BJ (cell line): ENCODE measurements at regions not wholly inside any gene's neighbourhood (a gene's known extent, or its start where the extent isn't known, plus 50 kb on each side); places are given as distances from the start of the nearest gene placed in this dataset.

Source experiments
- CTCF ChIA-PET: fragments of 350-600 bp; formaldehyde crosslinking; extraction: SDS; loops from one replicate; lab custom pipeline; 2021; ENCODE audit warnings: antibody characterized with exemption, inconsistent platforms; lab: Yijun Ruan, JAX
- POLR2A ChIA-PET: fragments of 300-600 bp; sonication (Branson Sonifier 250); formaldehyde crosslinking; extraction: SDS; loops from one replicate; lab custom pipeline; 2021; ENCODE audit warnings: antibody characterized with exemption; lab: Charles Lee
- DNase-seq: peaks from one replicate; pipeline ENCODE4 v3.0.0-alpha.2; 2011; ENCODE audit warnings: low read depth
- H3K27me3 ChIP-seq: 2 replicates; pipeline ENCODE4 v1.6.0; 2011; ENCODE audit warnings: low read length; ENCODE audit not compliant: control insufficient read depth, insufficient read depth
- H3K36me3 ChIP-seq: 2 replicates; pipeline ENCODE4 v1.5.1; 2011; ENCODE audit warnings: low read length; ENCODE audit not compliant: control insufficient read depth, insufficient read depth
- H3K4me3 ChIP-seq: 2 replicates; pipeline ENCODE4 v1.5.1; 2011; ENCODE audit warnings: low read depth, mild to moderate bottlenecking, control low read depth, low read length
- TF ChIP-seq, protein P1 (sequence below): IDR thresholded peaks from 2 replicates; pipeline ENCODE4 v1.5.1; 2011; ENCODE audit warnings: low read depth, mild to moderate bottlenecking, control low read depth, inconsistent platforms, low read length, moderate library complexity; ENCODE audit not compliant: insufficient read depth

DNA sequence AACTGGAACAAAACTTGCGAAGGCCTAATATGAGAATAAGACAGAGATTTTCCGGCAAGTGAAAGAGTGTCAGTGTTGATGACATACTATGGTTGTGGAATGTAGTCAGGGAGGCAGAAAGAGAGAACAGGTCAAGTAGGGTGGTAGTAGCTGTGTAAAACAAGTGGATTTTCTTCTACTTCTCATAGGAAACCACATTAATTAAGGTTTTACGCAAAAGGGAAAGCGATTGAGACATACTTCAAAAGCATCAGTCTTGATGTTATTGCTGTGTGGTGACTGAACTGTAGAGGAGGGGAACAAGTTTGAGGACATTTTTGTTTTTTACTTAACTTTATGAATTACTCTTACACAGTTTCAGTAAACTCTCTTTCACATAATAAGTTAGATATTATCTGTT is 186.0 kb upstream of the CNTN5 start:
- TF ChIP-seq, protein P1, sequence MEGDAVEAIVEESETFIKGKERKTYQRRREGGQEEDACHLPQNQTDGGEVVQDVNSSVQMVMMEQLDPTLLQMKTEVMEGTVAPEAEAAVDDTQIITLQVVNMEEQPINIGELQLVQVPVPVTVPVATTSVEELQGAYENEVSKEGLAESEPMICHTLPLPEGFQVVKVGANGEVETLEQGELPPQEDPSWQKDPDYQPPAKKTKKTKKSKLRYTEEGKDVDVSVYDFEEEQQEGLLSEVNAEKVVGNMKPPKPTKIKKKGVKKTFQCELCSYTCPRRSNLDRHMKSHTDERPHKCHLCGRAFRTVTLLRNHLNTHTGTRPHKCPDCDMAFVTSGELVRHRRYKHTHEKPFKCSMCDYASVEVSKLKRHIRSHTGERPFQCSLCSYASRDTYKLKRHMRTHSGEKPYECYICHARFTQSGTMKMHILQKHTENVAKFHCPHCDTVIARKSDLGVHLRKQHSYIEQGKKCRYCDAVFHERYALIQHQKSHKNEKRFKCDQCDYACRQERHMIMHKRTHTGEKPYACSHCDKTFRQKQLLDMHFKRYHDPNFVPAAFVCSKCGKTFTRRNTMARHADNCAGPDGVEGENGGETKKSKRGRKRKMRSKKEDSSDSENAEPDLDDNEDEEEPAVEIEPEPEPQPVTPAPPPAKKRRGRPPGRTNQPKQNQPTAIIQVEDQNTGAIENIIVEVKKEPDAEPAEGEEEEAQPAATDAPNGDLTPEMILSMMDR = no peak
- CTCF ChIA-PET = no interaction called here

DNA sequence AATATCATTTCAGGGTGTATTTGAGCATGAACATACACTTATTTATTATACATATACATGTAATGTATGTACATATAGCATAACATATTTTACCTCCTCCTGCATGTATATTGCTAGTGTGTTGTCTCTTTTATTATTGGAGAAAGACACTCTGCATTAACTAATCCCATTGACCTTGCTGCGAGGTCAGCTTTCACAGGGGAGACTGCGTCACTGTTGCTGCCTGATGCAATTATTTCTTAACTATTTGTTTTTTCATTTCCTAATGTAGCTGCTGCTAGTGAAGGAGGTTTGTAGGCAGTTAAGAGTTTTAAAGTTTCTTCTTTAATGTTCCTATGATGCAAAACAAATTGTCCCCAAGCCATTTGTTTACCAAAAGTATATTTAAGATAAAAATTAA is 185.4 kb upstream of the CNTN5 start:
- H3K27me3 ChIP-seq = no peaks in the 10 kb centered on the region
- ChIA-PET POLR2A (no interaction called here), CTCF (no interaction called here)
- TF ChIP-seq, protein P1 = no peak
- DNase-seq = no peak
- no peaks in the 10 kb centered on the region for H3K36me3 ChIP-seq
- no peak overlapping the region for H3K4me3 ChIP-seq

More for the DNA sequence above, 186.0 kb upstream of the CNTN5 start:
- Histone ChIP-seq H3K27me3 (no peaks in the 10 kb centered on the region), H3K36me3 (no peaks in the 10 kb centered on the region), H3K4me3 (no peak overlapping the region)
- DNase-seq = no peak
- POLR2A ChIA-PET = no interaction called here

DNA sequence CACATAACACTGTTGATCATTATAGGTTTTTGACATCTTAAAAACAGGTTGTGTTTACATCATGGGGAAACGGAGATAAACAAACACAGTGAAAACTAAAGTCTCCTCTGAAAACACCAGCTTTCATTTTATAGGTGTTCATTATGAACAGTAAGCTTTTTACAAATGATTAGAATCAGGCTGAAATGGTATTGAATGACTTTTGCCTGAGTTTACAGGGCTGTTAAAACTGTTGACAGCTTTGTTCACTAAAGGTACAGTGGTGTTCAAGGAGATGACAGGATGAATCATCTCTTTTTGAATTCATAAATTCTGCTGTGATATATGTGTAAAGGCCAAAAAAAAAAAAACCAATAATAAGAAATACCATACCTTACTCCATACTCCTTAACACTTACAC is 184.6 kb upstream of the CNTN5 start:
- Histone ChIP-seq H3K27me3 (no peaks in the 10 kb centered on the region), H3K36me3 (no peaks in the 10 kb centered on the region), H3K4me3 (no peak overlapping the region)
- ChIA-PET POLR2A (no interaction called here), CTCF (no interaction called here)
- TF ChIP-seq, protein P1 = no peak
- DNase-seq = no peak

DNA sequence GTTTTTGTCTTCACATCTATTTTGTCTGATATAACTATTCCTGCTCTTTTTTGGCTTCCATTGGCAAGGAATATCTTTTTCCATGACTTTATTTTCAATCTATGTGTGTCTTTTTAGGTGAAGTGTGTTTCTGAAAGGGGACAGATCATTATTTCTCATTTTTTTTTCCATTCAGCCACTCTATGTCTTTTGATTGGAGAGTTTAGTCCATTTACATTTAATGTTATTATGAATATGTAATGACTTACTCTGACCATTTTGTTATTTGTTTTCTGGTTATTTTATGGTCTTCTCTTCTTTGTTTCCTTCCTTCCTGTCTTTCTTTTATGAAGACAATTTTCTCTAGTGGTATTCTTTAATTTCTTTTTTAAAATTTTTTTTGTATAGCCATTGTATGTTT is 178.6 kb upstream of the CNTN5 start:
- Histone ChIP-seq H3K36me3 (no peaks in the 10 kb centered on the region), H3K27me3 (no peaks in the 10 kb centered on the region), H3K4me3 (no peak overlapping the region)
- no peak for DNase-seq
- ChIA-PET CTCF (no interaction called here), POLR2A (no interaction called here)
- TF ChIP-seq, protein P1 = no peak

DNA sequence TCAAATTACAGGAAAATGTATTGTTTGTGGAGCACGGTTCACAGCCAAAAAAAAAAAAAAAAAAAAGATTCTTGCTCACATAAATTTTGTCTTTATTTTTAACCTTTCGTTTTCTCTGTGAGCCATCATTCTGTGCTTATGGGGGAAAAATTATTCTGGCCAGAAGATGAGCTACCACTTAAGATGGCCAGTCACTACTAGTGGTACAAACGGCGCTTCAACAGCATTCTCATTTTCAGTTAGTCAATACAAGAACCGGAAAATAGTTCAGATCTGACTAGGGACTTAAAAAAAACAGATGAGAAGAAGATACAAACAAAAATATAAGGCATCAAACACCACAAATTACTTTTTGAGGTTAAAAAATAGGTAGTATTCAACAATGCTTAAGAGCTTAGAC is 158.6 kb upstream of the CNTN5 start:
- TF ChIP-seq, protein P1 = no peak
- H3K36me3 ChIP-seq = no peaks in the 10 kb centered on the region
- no peak overlapping the region for H3K4me3 ChIP-seq
- no peaks in the 10 kb centered on the region for H3K27me3 ChIP-seq
- POLR2A ChIA-PET = no interaction called here
- DNase-seq = no peak
- CTCF ChIA-PET = no interaction called here
